MCF 10A (cell line): ENCODE measurements at regions not wholly inside any gene's neighbourhood (a gene's known extent, or its start where the extent isn't known, plus 50 kb on each side); places are given as distances from the start of the nearest gene placed in this dataset.

Experiments
- BruUV-seq: library from RNA; stranded (reverse); fragments of 400-500 nt; replicated peaks from 2 replicates; lab custom pipeline; 2021; lab: Mats Ljungman, UMichigan
- CTCF ChIA-PET: fragments of 300-600 bp; sonication (Branson Sonifier 250); formaldehyde crosslinking; extraction: SDS; loops from one replicate; lab custom pipeline; 2021; ENCODE audit warnings: antibody characterized with exemption, inconsistent platforms; lab: Yijun Ruan, JAX
- POLR2A ChIA-PET: fragments of 300-600, 350-650 bp; sonication (Branson Sonifier 250); formaldehyde crosslinking; extraction: SDS; loops from one replicate; lab custom pipeline; 2020; ENCODE audit warnings: antibody characterized with exemption, inconsistent platforms; lab: Yijun Ruan, JAX
- DNase-seq: peaks from one replicate; pipeline ENCODE4 v3.0.0-alpha.2; 2018; ENCODE audit not compliant: unreplicated experiment
- H3K27ac Mint-ChIP-seq: one replicate; pipeline ENCODE4 v1.8.0; 2022; ENCODE audit warnings: mild to moderate bottlenecking, low read depth, mixed read lengths; ENCODE audit not compliant: unreplicated experiment
- H3K27me3 Mint-ChIP-seq: one replicate; pipeline ENCODE4 v1.8.0; 2022; ENCODE audit warnings: mixed read lengths; ENCODE audit not compliant: insufficient read depth, unreplicated experiment
- H3K36me3 Mint-ChIP-seq: one replicate; pipeline ENCODE4 v1.8.0; 2022; ENCODE audit warnings: mild to moderate bottlenecking, moderate library complexity, mixed read lengths; ENCODE audit not compliant: insufficient read depth, unreplicated experiment
- H3K4me1 Mint-ChIP-seq: one replicate; pipeline ENCODE4 v1.8.0; 2022; ENCODE audit warnings: mixed read lengths; ENCODE audit not compliant: insufficient read depth, unreplicated experiment
- H3K4me3 Mint-ChIP-seq: one replicate; pipeline ENCODE4 v1.8.0; 2022; ENCODE audit warnings: mild to moderate bottlenecking, moderate library complexity, mixed read lengths; ENCODE audit not compliant: unreplicated experiment
- H3K9me3 Mint-ChIP-seq: one replicate; pipeline ENCODE4 v1.8.0; 2022; ENCODE audit warnings: mixed read lengths; ENCODE audit not compliant: unreplicated experiment
- CTCF ChIP-seq: fragments of 200-600 bp; IDR thresholded peaks from one replicate; pipeline ENCODE4 v1.8.0; 2022; ENCODE audit warnings: antibody characterized with exemption, mild to moderate bottlenecking; ENCODE audit not compliant: unreplicated experiment
- intact Hi-C: fragments of 100-400 bp; cut with micrococcal nuclease; formaldehyde crosslinking; loops from 2 replicates; pipeline ENCODE4 v1.14.1; 2022

GRCh38 chr1:63038586-63038985 lies 254.7 kb downstream of the ATG4C start:
- Mint-ChIP-seq H3K4me3 (no peak overlapping the region), H3K9me3 (no peaks in the 10 kb centered on the region), H3K27me3 (no peaks in the 10 kb centered on the region), H3K27ac (no peak overlapping the region), H3K36me3 (no peaks in the 10 kb centered on the region), H3K4me1 (no peaks in the 10 kb centered on the region)
- POLR2A ChIA-PET = no interaction called here
- no peak for TF ChIP-seq CTCF
- BruUV-seq = no TSS peak
- DNase-seq = no peak
- CTCF ChIA-PET = no interaction called here
- intact Hi-C loops = no loop called here

- no peak for TF ChIP-seq CTCF
- ChIA-PET CTCF (interaction anchor here (0.6 kb wide), 1 partner anchor 9 kb away, joined by 3 read pairs; no protein-coding TSS in a partner anchor), POLR2A (no interaction called here)
- intact Hi-C loops = no loop called here
- Mint-ChIP-seq H3K27me3 (no peaks in the 10 kb centered on the region), H3K27ac (no peak overlapping the region), H3K9me3 (no peaks in the 10 kb centered on the region), H3K4me3 (no peak overlapping the region), H3K36me3 (no peaks in the 10 kb centered on the region), H3K4me1 (no peaks in the 10 kb centered on the region)
- BruUV-seq = no TSS peak
- DNase-seq = no peak
These were observed 257.7 kb downstream of the ATG4C start for GRCh38 chr1:63041660-63042059.

GRCh38 chr1:63042278-63042677 lies 258.3 kb downstream of the ATG4C start:
- no peak overlapping the region for H3K4me3 Mint-ChIP-seq
- BruUV-seq = no TSS peak
- ChIA-PET POLR2A (no interaction called here), CTCF (interaction anchor here (0.9 to 1.2 kb wide), 2 partner anchors 193 to 284 kb away, joined by 3 read pairs; no protein-coding TSS in a partner anchor)
- no peaks in the 10 kb centered on the region for H3K36me3 Mint-ChIP-seq
- H3K27ac Mint-ChIP-seq = no peak overlapping the region
- intact Hi-C loops = no loop called here
- H3K27me3 Mint-ChIP-seq = no peaks in the 10 kb centered on the region
- no peaks in the 10 kb centered on the region for H3K9me3 Mint-ChIP-seq
- H3K4me1 Mint-ChIP-seq = no peaks in the 10 kb centered on the region
- TF ChIP-seq CTCF = no peak
- DNase-seq = no peak

- BruUV-seq = no TSS peak
- no peak overlapping the region for H3K27ac Mint-ChIP-seq
These were observed 262.6 kb downstream of the ATG4C start for GRCh38 chr1:63046539-63046938.

More at GRCh38 chr1:63046539-63046938, 262.6 kb downstream of the ATG4C start:
- no peak for DNase-seq
- POLR2A ChIA-PET = no interaction called here
- CTCF ChIA-PET = no interaction called here
- intact Hi-C loops = no loop called here
- no peak for TF ChIP-seq CTCF
- H3K36me3 Mint-ChIP-seq = no peaks in the 10 kb centered on the region
- H3K4me1 Mint-ChIP-seq = no peaks in the 10 kb centered on the region
- H3K9me3 Mint-ChIP-seq = no peaks in the 10 kb centered on the region
- no peaks in the 10 kb centered on the region for H3K27me3 Mint-ChIP-seq
- no peak overlapping the region for H3K4me3 Mint-ChIP-seq
